HG03025 (cell line): ENCODE measurements at regions not wholly inside any gene's neighbourhood (a gene's known extent, or its start where the extent isn't known, plus 50 kb on each side); places are given as distances from the start of the nearest gene placed in this dataset.
A peak's percentile ranks its signal among the peaks of the same experiment; 100 is the strongest.
"Not testable (repeated sequence)": the region's sequence is repeated elsewhere in the genome, so short reads cannot be mapped to it uniquely, and the experiment has no call there.

Experiments used
- ATAC-seq: cut with Tn5 transposase; IDR thresholded peaks from one replicate; pipeline ENCODE4 v1.9.1; 2021; ENCODE audit warnings: mild to moderate bottlenecking, moderate library complexity; ENCODE audit not compliant: unreplicated experiment, low FRiP score

DNA sequence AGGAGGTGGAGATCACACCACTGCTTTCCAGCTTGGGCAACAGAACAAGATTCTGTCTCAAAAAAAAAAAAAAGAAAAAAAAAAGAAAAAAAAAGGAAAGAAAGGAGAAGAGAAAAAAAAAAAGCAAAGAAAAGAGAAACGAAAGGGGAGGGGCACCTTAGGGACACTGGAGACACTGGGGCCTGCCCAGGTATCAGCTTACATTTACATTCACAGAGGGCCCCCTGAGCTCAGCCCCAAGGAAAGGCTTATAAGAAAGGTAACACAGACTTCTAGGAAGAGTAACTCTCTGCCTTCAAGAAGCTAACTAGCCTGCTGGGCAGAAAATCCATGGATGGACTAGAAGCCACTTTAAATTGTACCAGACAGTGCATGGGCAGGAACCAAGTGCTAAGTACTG is 108.8 kb downstream of the NPY start:
- no peak for ATAC-seq

DNA sequence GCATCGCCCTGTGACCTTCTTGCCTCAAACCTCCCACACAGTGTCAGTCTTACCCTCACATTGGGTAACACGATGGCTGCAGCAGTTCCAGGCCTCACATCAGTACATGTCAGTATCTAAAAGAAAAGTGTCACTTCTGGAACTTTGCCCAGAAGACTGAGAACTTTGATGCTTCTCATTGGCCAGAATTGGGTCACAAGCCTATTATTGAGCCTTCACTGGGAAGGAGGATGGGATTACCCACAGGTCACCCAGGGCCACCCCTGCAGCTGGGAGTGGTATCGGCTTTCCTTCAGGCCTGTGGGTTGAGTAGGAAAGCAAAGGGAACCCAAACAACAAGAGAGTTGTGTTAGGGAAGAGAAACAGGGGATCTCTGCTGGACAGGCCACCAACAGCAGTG is 111.5 kb downstream of the NPY start:
- ATAC-seq = no peak

DNA sequence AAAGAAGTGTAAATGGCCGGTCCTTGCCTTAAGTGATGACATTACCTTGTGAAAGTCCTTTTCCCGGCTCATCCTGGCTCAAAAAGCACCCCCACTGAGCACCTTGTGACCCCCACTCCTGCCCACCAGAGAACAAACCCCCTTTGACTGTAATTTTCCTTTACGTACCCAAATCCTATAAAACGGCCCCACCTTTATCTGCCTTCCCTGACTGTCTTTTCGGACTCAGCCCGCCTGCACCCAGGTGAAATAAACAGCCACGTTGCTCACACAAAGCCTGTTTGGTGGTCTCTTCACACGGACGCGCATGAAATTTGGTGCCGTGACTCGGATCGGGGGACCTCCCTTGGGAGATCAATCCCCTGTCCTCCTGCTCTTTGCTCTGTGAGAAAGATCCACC is 112.4 kb downstream of the NPY start:
- not testable (repeated sequence) for ATAC-seq

DNA sequence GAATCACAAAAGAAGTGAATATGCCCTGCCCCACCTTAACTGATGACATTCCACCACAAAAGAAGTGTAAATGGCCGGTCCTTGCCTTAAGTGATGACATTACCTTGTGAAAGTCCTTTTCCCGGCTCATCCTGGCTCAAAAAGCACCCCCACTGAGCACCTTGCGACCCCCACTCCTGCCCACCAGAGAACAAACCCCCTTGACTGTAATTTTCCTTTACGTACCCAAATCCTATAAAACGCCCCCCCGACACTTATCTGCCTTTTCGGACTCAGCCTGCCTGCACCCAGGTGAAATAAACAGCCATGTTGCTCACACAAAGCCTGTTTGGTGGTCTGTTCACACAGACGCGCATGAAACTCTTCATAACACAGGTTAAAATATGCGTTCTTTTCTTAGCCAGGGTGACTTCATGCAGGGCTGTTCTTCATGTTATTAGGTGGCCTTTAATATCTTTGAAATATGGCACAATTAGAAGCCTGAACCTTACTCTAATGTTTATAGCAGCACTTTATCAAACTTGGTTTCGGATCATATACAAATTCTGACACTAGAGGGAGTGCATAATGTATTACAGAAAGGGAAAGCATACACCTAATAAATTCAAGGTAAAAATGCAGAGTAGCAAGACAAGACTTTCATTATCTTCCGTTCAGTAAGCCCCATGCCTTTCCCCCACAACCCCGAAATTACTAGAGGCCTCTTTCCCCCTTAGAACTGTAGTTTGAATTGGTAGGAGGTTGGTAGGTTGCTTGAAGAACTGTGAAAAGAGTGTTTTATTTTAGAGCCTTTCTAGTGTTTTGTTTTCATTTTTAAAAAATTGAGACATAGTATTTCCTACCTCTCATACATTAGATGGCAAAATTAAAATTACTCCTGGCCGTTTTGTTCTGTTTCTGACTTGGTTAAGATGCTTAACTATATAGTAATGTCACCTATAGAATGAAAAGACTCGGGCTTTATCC is 117.9 kb downstream of the NPY start:
- ATAC-seq = no peak

DNA sequence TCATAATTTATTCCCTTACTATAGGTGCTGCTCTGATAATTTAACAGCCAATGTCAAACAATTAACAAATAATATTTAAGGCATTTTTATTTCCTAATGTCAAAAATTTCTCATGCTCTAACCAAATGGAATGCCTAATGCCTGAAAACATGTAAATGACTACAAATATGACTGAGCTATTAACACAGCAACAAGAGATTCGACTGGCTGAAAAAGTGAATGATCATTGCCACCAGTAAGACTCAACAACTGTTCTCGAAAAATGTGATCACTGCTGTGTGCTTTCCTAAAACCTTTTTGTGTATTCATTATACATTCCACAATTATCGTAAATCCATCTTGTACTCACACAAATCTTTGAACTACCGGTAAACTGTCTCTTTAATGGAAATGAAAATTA is 118.7 kb downstream of the NPY start:
- ATAC-seq = no peak

DNA sequence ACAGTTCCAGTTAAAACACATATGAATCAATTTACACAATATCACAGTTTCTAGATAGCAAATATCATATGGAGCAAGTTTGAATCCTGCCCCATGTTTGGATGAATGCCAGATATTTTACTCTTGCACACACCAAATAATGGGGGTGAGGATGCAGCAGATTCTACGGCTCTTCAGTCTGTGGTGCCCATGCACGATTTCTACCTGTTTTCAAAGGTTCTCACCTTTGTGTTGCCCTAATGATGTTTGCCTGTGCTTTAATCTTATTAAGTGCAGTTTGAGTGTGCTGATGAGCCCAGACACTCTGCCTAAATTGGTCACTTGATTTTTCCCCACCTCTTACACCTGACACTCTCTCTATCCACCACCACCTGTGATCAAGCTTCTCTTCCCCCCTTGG is 119.6 kb downstream of the NPY start:
- ATAC-seq = no peak

DNA sequence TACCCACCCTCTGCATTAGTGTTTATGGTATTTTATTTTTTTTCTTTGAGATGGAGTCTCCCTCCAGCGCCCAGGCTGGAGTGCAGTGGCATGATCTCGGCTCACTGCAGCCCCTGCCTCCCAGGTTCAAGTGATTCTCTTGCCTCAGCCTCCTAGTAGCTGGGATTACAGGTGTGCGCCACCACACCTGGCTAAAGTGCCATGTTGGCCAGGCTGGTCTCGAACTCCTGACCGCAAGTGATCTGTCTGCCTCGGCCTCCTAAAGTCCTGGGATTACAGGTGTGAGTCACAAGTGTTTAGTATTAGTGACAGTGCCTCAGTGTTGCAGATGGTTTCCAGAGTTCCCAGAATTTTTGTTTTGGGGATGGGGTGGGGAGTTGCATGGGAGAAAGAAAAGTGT is 120.3 kb downstream of the NPY start:
- ATAC-seq = no peak

DNA sequence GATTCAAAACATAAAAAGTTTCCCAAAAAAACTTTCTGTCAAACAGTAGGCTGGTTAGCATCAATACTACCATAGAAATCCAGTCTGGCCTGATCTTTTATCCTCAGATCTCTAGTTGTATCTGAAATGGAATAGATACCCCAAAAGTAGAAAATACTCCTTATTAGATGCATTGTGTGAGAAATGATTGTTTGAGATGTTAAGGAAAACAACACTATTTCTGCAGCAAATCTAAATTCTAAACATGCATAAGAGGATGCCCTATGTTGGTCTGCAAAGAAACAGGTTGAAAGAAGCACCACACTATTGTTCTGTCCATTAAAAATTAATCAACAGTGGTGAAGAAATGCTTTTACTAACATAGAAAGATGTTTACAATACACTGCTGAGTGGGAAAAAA is 121.0 kb downstream of the NPY start:
- ATAC-seq = no peak

DNA sequence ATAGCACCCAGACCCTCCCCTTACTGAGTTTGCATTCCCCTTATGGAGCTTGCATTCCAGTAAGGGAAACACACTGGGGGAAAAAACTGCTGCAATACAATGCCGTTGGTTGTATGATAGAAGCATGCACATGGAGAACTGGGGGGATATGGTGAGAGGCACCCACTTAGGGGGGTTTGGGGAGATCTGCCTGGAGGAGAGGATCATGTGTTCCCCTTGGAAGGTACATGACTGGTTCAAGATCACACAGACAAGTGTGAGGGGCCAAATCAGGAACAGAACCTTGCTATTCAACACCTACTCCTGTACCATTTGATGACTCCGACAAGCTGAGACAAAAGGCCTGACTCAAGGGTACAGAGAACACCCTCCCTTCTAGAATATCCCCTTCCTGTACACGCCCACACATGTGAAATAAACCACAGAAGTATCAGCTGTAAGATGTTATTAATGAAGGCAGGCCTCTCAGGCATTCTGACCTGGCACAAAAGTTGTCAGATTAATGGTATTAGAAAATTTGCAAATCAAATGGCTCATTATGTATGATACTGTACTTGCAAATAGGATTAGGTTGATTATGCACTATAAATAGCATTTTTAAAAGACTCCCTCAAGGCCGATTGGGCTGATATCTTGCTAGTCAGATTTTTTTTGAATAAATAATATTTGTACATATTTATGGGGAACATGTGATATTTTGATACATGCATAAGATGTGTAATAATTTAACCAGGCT is 122.2 kb downstream of the NPY start:
- peak; percentile 87 for ATAC-seq

DNA sequence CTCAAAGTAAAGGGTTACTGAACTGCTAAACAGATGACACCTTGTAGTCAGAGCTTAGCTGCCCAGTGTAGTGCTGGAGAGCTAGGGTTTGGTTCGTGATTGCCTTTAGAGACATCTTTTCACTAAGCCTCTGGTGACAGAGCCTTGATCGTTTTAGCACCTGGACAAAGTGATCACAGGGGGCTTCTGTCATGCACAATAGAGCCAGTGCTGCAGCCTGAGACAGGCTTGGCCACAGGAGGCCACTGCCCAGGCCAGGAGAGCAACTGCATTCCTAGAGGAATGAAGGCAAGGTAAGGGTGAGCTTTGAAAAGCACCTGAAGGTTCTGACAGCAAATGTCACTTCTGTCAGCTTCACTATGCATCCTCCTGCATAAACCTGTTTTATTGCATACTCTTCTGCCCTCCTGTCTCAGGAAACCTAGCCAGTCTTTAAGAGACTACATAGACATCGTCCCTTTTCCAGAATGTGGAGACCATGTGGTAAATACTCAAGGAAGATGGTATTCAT is 122.9 kb downstream of the NPY start:
- no peak for ATAC-seq

DNA sequence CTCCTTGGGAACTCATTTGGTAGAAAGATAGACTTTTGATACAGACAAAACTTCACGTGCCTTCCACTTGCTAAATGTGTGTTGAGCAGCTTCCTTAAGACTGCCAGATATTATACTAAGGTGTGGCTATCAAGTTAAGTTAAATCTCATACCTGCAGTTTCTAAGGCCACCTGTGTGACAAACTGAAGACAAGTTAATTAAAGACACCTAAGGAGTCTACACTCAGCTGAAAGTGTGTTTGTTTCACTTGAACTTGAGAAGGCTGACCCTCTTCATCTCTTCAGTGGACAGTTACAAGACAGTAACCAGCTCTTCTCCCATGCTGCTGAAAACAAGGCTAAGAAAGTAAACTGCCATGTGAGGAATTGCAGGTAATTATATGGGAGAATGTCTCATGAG is 124.0 kb downstream of the NPY start:
- no peak for ATAC-seq

DNA sequence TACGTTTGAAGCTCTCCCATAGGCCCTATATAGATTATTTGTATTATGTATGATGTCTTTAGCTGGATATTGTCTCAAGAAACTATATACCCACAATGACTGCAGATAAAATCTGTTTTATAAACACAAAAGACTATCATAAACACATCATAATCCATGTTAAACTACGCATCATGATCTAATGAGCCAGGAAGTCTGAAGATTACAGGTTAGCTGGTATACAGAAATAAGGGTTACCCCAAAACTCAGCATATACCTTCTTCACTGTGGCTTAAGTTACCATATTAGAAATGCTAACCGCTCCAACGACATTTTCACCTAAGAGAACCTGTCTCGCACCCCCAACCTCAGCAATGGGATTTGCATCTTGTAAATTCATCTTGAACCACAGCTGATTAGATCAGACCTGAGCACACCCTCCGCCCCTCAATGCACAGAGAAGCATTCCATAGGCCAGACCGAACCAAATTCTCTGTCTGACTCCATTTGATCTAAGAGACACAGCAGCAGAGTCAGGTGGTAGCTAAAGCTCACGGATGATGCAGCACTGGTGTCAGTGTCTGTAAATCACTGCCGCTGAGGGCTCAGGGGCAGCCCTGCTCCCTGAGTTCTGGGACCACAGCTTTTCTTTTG is 124.9 kb downstream of the NPY start:
- no peak for ATAC-seq

DNA sequence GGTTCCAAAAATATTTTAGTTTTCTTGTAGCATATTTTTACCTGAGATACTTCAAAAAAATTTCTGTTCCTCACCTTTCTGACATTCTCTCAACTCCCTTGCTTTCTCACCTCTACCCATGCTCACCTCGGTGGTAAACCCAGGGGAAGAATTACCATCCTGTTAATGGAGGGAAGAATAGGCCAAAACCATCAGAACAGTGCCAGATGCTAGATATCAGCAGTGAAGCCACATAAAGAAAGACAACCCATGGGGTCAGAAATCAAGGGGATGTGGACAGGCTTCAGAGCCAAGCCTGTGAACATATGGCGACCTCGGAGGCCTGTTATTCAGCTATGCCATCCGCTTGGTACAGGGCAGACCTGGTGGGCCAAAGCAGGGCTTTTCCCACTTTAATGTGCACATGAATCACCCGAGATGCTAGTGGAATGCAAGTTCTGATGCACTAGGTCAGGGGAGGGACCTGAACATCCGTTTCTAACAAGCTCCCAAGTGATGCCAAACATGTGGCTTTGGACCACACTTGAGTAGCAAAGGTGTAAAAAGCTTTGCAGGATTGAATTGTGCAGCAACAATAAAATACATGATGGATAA is 125.5 kb downstream of the NPY start:
- no peak for ATAC-seq

DNA sequence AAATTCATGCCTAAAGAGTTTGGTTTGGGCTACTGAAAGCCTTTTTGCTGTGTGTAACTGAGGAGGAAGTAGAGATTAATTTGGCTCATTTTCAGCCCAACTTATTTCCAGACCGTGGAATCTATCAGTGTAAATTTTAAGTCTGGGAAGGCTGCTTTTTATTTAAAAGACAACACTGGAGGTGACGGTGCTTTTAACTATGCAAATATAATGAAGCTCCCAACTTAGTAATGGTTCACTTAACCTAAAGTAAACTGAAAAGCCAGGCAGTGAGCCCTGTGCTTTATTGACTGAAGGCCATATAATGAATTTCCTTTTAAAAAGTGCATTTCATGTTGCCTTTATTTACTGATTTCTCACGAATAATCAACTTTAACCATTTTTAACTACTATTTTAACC is 127.2 kb downstream of the NPY start:
- no peak for ATAC-seq

DNA sequence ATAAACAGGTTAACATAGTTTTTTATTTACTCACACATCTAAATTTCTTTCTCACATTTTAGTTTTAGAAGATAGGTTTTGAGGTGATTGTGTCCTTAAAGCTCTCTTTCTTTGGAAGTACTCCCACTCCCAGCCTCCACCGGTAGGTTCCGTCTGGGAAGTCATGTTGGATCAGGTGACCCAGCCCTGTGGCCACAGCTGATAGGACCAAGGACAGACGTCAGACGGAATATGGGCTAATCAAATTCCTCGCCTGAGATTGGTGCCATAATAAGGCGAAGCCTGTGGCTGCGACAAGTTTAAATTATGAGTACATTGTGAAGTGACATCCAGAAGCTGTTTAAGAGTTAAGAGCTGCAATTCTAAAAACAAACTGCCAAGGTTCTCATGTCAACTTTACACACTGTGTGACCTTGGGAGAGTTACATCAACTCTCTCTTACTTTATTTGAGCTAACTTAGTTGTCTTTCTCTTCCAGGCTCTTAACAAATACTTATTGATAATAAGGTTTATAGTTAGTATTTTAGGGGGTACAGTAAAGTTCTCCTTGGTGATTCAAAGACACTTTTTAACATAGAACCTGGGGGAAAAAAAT is 133.6 kb downstream of the NPY start:
- ATAC-seq = no peak

DNA sequence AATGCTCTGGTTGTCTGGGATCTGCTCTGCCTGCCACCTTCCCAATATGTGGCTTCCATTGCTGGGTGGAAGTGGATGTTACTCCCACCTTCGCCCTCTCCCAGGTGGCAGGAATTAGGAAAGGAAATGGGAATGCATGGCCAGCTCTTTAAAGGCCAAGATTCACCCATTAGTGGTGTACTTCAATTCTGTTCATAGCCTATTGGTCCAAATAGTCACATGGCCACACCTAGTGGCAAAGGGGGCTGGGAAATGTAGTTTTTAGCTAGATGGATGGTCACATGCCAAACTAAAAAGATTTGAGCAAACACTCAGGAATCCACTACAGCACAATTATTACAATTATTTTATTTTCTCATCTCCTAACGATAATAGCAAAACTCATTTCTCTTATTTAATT is 135.1 kb downstream of the NPY start:
- ATAC-seq = no peak

DNA sequence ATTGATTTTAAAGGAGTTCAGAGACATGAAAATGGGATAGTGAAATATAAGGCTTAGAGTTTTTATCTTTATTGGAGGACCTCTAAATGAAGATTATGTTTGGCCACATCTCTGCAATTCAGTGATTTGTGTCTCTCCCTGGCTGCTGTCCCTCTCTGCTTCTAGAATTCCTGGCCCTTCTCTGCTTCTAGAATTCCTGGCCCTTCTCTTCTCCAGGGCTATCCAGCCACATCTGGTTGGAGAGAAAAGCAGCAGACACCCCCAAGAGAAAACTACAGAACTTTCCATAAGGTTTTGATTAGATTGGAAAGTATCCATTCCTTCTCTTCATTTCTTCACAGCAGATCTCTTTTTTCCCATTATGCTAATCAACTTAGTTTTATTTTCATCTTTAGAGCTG is 135.5 kb downstream of the NPY start:
- ATAC-seq = no peak

DNA sequence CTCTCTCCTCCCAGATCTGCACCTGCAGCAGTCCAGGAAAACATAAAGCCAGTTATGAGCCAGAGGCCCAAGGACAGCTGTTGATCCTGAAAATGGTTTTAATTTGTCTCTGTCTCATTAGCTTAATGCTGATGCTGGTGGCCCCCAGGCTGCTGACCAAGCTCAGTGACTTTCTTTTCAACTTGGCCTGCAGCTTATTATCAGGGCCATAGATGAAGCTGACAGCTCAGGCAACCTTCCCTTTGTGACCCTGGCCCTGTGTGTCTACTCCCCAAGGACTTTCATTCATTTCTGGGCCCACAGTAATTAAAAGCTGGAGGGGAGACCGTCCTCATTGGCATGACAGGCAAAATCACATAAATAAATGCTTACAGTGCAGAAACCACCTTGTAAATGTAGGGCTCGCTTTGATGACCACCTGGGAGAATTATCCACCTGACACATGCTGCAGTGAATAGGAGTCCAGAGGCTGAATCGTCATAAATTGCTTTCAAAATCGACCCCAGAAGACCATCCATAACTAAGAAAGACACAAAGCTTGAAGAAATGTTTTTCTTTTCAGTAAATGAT is 138.5 kb downstream of the NPY start:
- no peak for ATAC-seq

DNA sequence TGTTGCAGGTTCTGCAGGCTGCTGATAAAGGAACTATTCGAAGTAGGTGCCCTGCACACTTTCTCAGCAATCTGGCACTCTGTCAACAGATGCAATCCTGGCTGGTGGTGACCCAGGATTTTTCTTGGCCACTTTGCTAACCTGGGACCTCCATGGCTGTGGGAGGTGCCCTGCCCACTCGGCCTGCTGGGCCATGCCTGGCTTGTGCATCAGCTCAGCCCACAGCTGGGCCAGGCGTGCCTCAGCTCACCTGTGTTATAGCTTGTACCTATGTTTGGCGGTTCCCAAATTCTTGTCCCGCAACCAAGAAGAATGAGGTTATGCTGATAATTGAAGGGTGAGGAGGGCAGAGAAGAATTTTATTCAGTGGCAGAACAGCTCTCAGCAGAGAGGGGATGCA is 141.7 kb downstream of the NPY start:
- ATAC-seq = no peak

DNA sequence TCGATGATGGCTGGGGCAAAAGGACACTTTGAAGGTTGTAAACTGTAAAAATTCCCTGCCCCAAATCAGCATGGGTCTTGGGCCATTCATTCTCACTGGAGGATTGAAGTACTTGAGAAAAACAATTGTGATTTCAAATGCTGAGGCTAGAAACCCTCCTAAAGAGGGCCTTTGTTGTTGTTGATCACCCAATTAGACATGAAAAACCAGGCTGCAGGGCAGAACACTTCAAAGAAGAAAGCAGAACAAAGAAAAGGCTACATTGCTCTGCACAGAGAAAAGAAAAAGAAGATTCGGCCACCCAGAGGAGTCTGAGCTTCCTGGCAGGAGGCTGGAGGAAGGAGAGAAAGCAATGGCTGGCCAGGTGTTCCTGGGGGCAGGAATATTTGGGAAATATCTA is 143.1 kb downstream of the NPY start:
- ATAC-seq = no peak
